Trophoblast cell (in vitro differentiated cells and primary cell): ENCODE measurements at regions not wholly inside any gene's neighbourhood (a gene's known extent, or its start where the extent isn't known, plus 50 kb on each side); places are given as distances from the start of the nearest gene placed in this dataset.

Experiments used
- DNase-seq, 2 donors: peaks; one replicate each; pipeline ENCODE4 v3.0.0-alpha.2; 2016
- H2AFZ ChIP-seq: 2 replicates; pipeline ENCODE4 v1.6.1; 2013; ENCODE audit warnings: low read length, moderate library complexity, mild to moderate bottlenecking; ENCODE audit not compliant: insufficient read depth, poor library complexity
- H2AK5ac ChIP-seq: 2 replicates; pipeline ENCODE4 v1.6.1; 2013; ENCODE audit warnings: mild to moderate bottlenecking, low read length
- H2BK120ac ChIP-seq: 2 replicates; pipeline ENCODE4 v1.6.1; 2013; ENCODE audit warnings: low read length, mild to moderate bottlenecking, moderate library complexity; ENCODE audit not compliant: insufficient read depth, poor library complexity
- H2BK12ac ChIP-seq: 2 replicates; pipeline ENCODE4 v1.6.1; 2013; ENCODE audit warnings: mild to moderate bottlenecking, low read length, moderate library complexity
- H2BK5ac ChIP-seq: 2 replicates; pipeline ENCODE4 v1.6.1; 2013; ENCODE audit warnings: low read length, low read depth, moderate library complexity, mild to moderate bottlenecking; ENCODE audit not compliant: poor library complexity
- H3K14ac ChIP-seq: 2 replicates; pipeline ENCODE4 v1.6.1; 2013; ENCODE audit warnings: mild to moderate bottlenecking, low read length
- H3K18ac ChIP-seq: 2 replicates; pipeline ENCODE4 v1.6.1; 2013; ENCODE audit warnings: mild to moderate bottlenecking, low read length
- H3K23ac ChIP-seq: 2 replicates; pipeline ENCODE4 v1.6.1; 2013; ENCODE audit warnings: low read length
- H3K27ac ChIP-seq: 2 replicates; pipeline ENCODE4 v1.5.1; 2013; ENCODE audit warnings: low read depth, mild to moderate bottlenecking, inconsistent platforms, low read length, moderate library complexity
- H3K27me3 ChIP-seq: 2 replicates; pipeline ENCODE4 v1.6.1; 2013; ENCODE audit warnings: inconsistent platforms, mild to moderate bottlenecking, low read length, moderate library complexity; ENCODE audit not compliant: insufficient read depth
- H3K36me3 ChIP-seq, 2 experiments: 1 replicate in 1 of 2; 2 replicates in 1 of 2; pipeline ENCODE4 v1.6.1; 2013; ENCODE audit warnings: low read length in 2 of 2, mild to moderate bottlenecking in 2 of 2, moderate library complexity in 1 of 2; ENCODE audit not compliant: insufficient read depth in 2 of 2, control insufficient read depth in 1 of 2
- H3K4ac ChIP-seq: 2 replicates; pipeline ENCODE4 v1.6.1; 2013; ENCODE audit warnings: low read depth, mild to moderate bottlenecking, low read length, moderate library complexity
- H3K4me1 ChIP-seq, 2 experiments: 1 replicate in 1 of 2; 2 replicates in 1 of 2; pipeline ENCODE4 v1.6.1; 2013; ENCODE audit warnings: low read length in 2 of 2, mild to moderate bottlenecking in 2 of 2, moderate library complexity in 1 of 2; ENCODE audit not compliant: insufficient read depth in 2 of 2, control insufficient read depth in 1 of 2
- H3K4me2 ChIP-seq: 2 replicates; pipeline ENCODE4 v1.6.1; 2013; ENCODE audit warnings: inconsistent platforms, mild to moderate bottlenecking, low read length, moderate library complexity
- H3K4me3 ChIP-seq: 2 replicates; pipeline ENCODE4 v1.5.1; 2013; ENCODE audit warnings: mild to moderate bottlenecking, low read depth, low read length, inconsistent platforms
- H3K79me1 ChIP-seq: one replicate; pipeline ENCODE4 v1.6.1; 2013; ENCODE audit warnings: low read length
- H3K79me2 ChIP-seq: 2 replicates; pipeline ENCODE4 v1.6.1; 2013; ENCODE audit warnings: low read length, mild to moderate bottlenecking; ENCODE audit not compliant: control insufficient read depth, insufficient read depth, poor library complexity
- H3K9ac ChIP-seq: 2 replicates; pipeline ENCODE4 v1.6.1; 2013; ENCODE audit warnings: mild to moderate bottlenecking, low read length
- H3K9me3 ChIP-seq: 2 replicates; pipeline ENCODE4 v1.6.1; 2013; ENCODE audit warnings: low read depth, mild to moderate bottlenecking, control low read depth, inconsistent platforms, low read length; ENCODE audit not compliant: insufficient read depth
- H4K12ac ChIP-seq: 2 replicates; pipeline ENCODE4 v1.6.1; 2013; ENCODE audit warnings: low read depth, mild to moderate bottlenecking, low read length, moderate library complexity
- H4K8ac ChIP-seq: 2 replicates; pipeline ENCODE4 v1.6.1; 2013; ENCODE audit warnings: low read depth, mild to moderate bottlenecking, low read length, moderate library complexity
- H4K91ac ChIP-seq: one replicate; pipeline ENCODE4 v1.6.1; 2013; ENCODE audit warnings: low read depth, mild to moderate bottlenecking, low read length, moderate library complexity
- WGBS: extraction: QIAGEN DNeasy Blood & Tissue Kit; methylation state at CpG from one replicate; pipeline ENCODE4 v1.1.7; 2013; ENCODE audit warnings: missing lambda C conversion rate; ENCODE audit not compliant: insufficient read length, insufficient coverage; ENCODE audit errors: extremely low coverage; 5-methylcytosine and 5-hydroxymethylcytosine counted together

- Histone ChIP-seq H3K9ac (no peak overlapping the region), H3K4me3 (no peak overlapping the region), H3K9me3 (no peaks in the 10 kb centered on the region), H3K27me3 (no peaks in the 10 kb centered on the region), H3K14ac (no peak overlapping the region), H3K79me1 (no peaks in the 10 kb centered on the region), H2BK5ac (no peak overlapping the region), H2BK120ac (no peak overlapping the region), H3K18ac (no peak overlapping the region), H2AK5ac (no peak overlapping the region), H2AFZ (no peak overlapping the region), H4K8ac (no peak overlapping the region), H3K4me1 (no peaks in the 10 kb centered on the region), H3K36me3 (no peaks in the 10 kb centered on the region), H4K91ac (no peak overlapping the region), H3K4ac (no peak overlapping the region), H3K27ac (no peak overlapping the region), H3K79me2 (no peaks in the 10 kb centered on the region), H2BK12ac (no peak overlapping the region), H4K12ac (no peak overlapping the region), H3K4me2 (no peak overlapping the region), H3K23ac (no peak overlapping the region)
- WGBS, result no CpG with 5 or more reads among the region's 5 CpGs
- no peak for DNase-seq
Measured at GRCh38 chr19:30968841-30969399, 380.3 kb downstream of the TSHZ3 start.

- Histone ChIP-seq H3K36me3 (no peaks in the 10 kb centered on the region), H2AFZ (no peak overlapping the region), H2BK12ac (no peak overlapping the region), H3K4me2 (no peak overlapping the region), H3K4me1 (no peaks in the 10 kb centered on the region), H2AK5ac (no peak overlapping the region), H3K79me1 (no peaks in the 10 kb centered on the region), H3K79me2 (no peaks in the 10 kb centered on the region), H3K27me3 (no peaks in the 10 kb centered on the region), H3K9me3 (no peaks in the 10 kb centered on the region), H3K27ac (no peak overlapping the region), H2BK5ac (no peak overlapping the region), H4K12ac (no peak overlapping the region), H3K18ac (no peak overlapping the region), H3K14ac (no peak overlapping the region), H3K4ac (no peak overlapping the region), H3K4me3 (no peak overlapping the region), H2BK120ac (no peak overlapping the region), H4K8ac (no peak overlapping the region), H3K9ac (no peak overlapping the region), H3K23ac (no peak overlapping the region), H4K91ac (no peak overlapping the region)
- peak in 1 of 2 donors; percentile 11 for DNase-seq
- no CpG with 5 or more reads among the region's 5 CpGs for WGBS
Measured at GRCh38 chr19:30968210-30968609, 381.0 kb downstream of the TSHZ3 start.

GRCh38 chr19:30966486-30966885, 382.8 kb downstream of the TSHZ3 start:
- Histone ChIP-seq H3K23ac (no peak overlapping the region), H3K79me2 (no peaks in the 10 kb centered on the region), H2BK120ac (no peak overlapping the region), H2AK5ac (no peak overlapping the region), H3K9me3 (no peaks in the 10 kb centered on the region), H4K91ac (no peak overlapping the region), H2BK12ac (no peak overlapping the region), H4K12ac (no peak overlapping the region), H3K4me2 (no peak overlapping the region), H3K4me1 (no peaks in the 10 kb centered on the region), H3K14ac (no peak overlapping the region), H3K4me3 (no peak overlapping the region), H4K8ac (no peak overlapping the region), H3K27me3 (no peaks in the 10 kb centered on the region), H3K79me1 (no peaks in the 10 kb centered on the region), H3K18ac (no peak overlapping the region), H3K4ac (no peak overlapping the region), H3K27ac (no peak overlapping the region), H3K36me3 (no peaks in the 10 kb centered on the region), H2AFZ (no peak overlapping the region), H2BK5ac (no peak overlapping the region), H3K9ac (no peak overlapping the region)
- no peak for DNase-seq
- no CpG with 5 or more reads among the region's 4 CpGs for WGBS

- H4K91ac ChIP-seq, result no peak overlapping the region
- no peak overlapping the region for H2AK5ac ChIP-seq
- no peaks in the 10 kb centered on the region for H3K4me1 ChIP-seq
- no peak overlapping the region for H3K27ac ChIP-seq
- no peak overlapping the region for H3K14ac ChIP-seq
- no peak overlapping the region for H3K9ac ChIP-seq
- no peak overlapping the region for H3K4ac ChIP-seq
- no peak for DNase-seq
- no peaks in the 10 kb centered on the region for H3K36me3 ChIP-seq
- peaks cover 2% of the 10 kb centered on the region for H3K9me3 ChIP-seq
- no peak overlapping the region for H4K12ac ChIP-seq
- H2BK12ac ChIP-seq, result no peak overlapping the region
- no peaks in the 10 kb centered on the region for H3K79me1 ChIP-seq
- WGBS, result no CpG with 5 or more reads among the region's 3 CpGs
- no peak overlapping the region for H3K18ac ChIP-seq
- no peaks in the 10 kb centered on the region for H3K79me2 ChIP-seq
- no peak overlapping the region for H2BK120ac ChIP-seq
- no peak overlapping the region for H2BK5ac ChIP-seq
- no peak overlapping the region for H4K8ac ChIP-seq
- H3K27me3 ChIP-seq, result no peaks in the 10 kb centered on the region
- no peak overlapping the region for H3K4me2 ChIP-seq
- no peak overlapping the region for H2AFZ ChIP-seq
- no peak overlapping the region for H3K4me3 ChIP-seq
- no peak overlapping the region for H3K23ac ChIP-seq
Measured at GRCh38 chr19:30959011-30959410, 390.2 kb downstream of the TSHZ3 start.
